KBM-7 (cell line): ENCODE measurements at regions not wholly inside any gene's neighbourhood (a gene's known extent, or its start where the extent isn't known, plus 50 kb on each side); places are given as distances from the start of the nearest gene placed in this dataset.

Source experiments
- DNase-seq: peaks from one replicate; pipeline ENCODE4 v3.0.0-alpha.2; 2015
- in situ Hi-C: fragments of 300-500 bp; cut with MboI; formaldehyde crosslinking; loops from 2 replicates; pipeline ENCODE4 v1.14.3; 2020; ENCODE audit warnings: low sequenced_read_pairs, low pct_unique_long_range_greater_than_20kb, mixed read lengths

GRCh38 chr2:19458427-19459003 is 100.1 kb upstream of the OSR1 start:
- in situ Hi-C loops, result no loop called here
- DNase-seq, result no peak

GRCh38 chr2:19457809-19458208 is 99.4 kb upstream of the OSR1 start:
- DNase-seq, result no peak
- in situ Hi-C loops, result no loop called here

GRCh38 chr2:19456705-19457309 is 98.4 kb upstream of the OSR1 start:
- in situ Hi-C loops, result no loop called here
- DNase-seq, result no peak

- no peak for DNase-seq
- in situ Hi-C loops, result no loop called here
Observed at GRCh38 chr2:19454125-19454524, 95.7 kb upstream of the OSR1 start.

GRCh38 chr2:19442731-19443130 is 84.3 kb upstream of the OSR1 start:
- in situ Hi-C loops, result no loop called here
- no peak for DNase-seq

GRCh38 chr2:19439081-19439480 is 80.7 kb upstream of the OSR1 start:
- in situ Hi-C loops, result no loop called here
- no peak for DNase-seq

GRCh38 chr2:19435815-19436214 is 77.4 kb upstream of the OSR1 start:
- in situ Hi-C loops, result no loop called here
- no peak for DNase-seq

- no peak for DNase-seq
- in situ Hi-C loops, result no loop called here
Observed at GRCh38 chr2:19434413-19434812, 76.0 kb upstream of the OSR1 start.

GRCh38 chr2:19426941-19427340 is 68.5 kb upstream of the OSR1 start:
- in situ Hi-C loops, result no loop called here
- no peak for DNase-seq

- DNase-seq, result no peak
- in situ Hi-C loops, result no loop called here
Observed at GRCh38 chr2:19426144-19426543, 67.7 kb upstream of the OSR1 start.

GRCh38 chr2:19425419-19425818 is 67.0 kb upstream of the OSR1 start:
- DNase-seq, result no peak
- in situ Hi-C loops, result no loop called here

GRCh38 chr2:19419211-19419880 is 60.9 kb upstream of the OSR1 start:
- DNase-seq, result no peak
- in situ Hi-C loops, result no loop called here

- DNase-seq, result no peak
- in situ Hi-C loops, result no loop called here
Observed at GRCh38 chr2:19416784-19417684, 58.6 kb upstream of the OSR1 start.

GRCh38 chr2:19416083-19416482 is 57.7 kb upstream of the OSR1 start:
- in situ Hi-C loops, result no loop called here
- no peak for DNase-seq

- in situ Hi-C loops, result no loop called here
- no peak for DNase-seq
Observed at GRCh38 chr2:19409046-19409445, 50.6 kb upstream of the OSR1 start.

- in situ Hi-C loops, result no loop called here
- no peak for DNase-seq
Observed at GRCh38 chr2:19408592-19408991, 50.2 kb upstream of the OSR1 start.
